ENCODE measurements at regions not wholly inside any gene's neighbourhood (a gene's known extent, or its start where the extent isn't known, plus 50 kb on each side); places are given as distances from the start of the nearest gene placed in this dataset.

DNA sequence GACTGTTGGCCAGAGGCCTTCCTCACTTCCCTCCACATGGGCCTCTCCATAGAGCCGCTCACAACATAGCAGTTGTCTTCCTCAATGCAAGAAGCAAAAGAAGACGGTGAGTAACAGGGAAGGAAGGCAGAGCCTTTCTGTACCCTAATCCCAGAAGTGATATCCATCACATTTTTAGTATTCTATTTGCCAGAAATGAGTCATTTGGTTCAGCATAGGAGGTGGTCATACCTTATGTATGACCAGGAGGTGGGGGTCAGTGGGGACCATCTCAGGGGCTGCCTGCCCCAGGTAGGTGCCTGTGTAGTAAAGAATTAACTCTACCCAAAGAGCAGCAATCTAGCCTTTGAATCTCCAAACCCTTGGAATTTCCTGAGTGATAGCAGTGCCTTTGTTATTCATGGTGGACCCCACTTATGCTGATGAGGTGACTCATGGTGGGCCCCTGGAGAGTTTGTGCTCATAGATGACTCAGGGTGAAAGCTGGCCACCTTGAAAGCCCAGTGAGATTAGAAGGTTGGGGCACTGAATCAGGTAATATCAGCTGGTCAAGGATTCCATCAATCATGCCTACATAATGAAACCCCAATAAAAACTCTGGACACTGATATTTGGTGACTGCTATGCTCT, 323.9 kb upstream of the IGF1R start:
- RAD21 ChIA-PET (ENCODE audit: low non-redundant PET in 1 of 2, low total read pairs in 2 of 2, uncharacterized antibody in 2 of 2, unreplicated experiment in 2 of 2), result no interaction called here
- Histone ChIP-seq H3K4me2 (ENCODE audit: low read length) (no peak overlapping the region), H3K36me3 (ENCODE audit: control insufficient read depth in 1 of 2, insufficient read depth in 2 of 2, low read length in 2 of 2) (no peaks in the 10 kb centered on the region), H3K4me1 (ENCODE audit: control insufficient read depth in 1 of 2, insufficient read depth in 2 of 2, low read length in 2 of 2) (no peaks in the 10 kb centered on the region), H3K79me2 (ENCODE audit: insufficient read depth, low read length) (no peaks in the 10 kb centered on the region), H2AFZ (ENCODE audit: low read depth, low read length, poor library complexity, severe bottlenecking) (no peak overlapping the region), H3K27me3 (ENCODE audit: insufficient read depth, low read length) (peaks cover 5% of the 10 kb centered on the region; the same call in 1 of the 2 replicates), H3K9me3 (ENCODE audit: control insufficient read depth in 1 of 2, insufficient read depth in 1 of 2, low read depth in 1 of 2, low read length in 2 of 2) (no peaks in the 10 kb centered on the region), H3K9ac (ENCODE audit: low read length) (no peak overlapping the region), H3K27ac (ENCODE audit: low read depth, low read length) (no peak overlapping the region), H3K4me3 (replicated peaks in 1 of 2; ENCODE audit: low read depth in 1 of 2, low read length in 2 of 2) (no peak overlapping the region), H4K20me1 (ENCODE audit: insufficient read depth) (no peaks in the 10 kb centered on the region; the same call in 1 of the 2 replicates), H3K9me2 (ENCODE audit: insufficient read depth) (no peaks in the 10 kb centered on the region)
- intact Hi-C loops (cut with micrococcal nuclease), result no loop called here
- ATAC-seq, result no peak
- TF ChIP-seq SIN3A (IDR thresholded peaks at IDR 0.05; ENCODE audit: low read depth) (no peak), JUND (IDR thresholded peaks at IDR 0.05) (no peak)
- DNase-seq (ENCODE audit: low read depth, low spot score), result no peak
- no TSS peak for BruUV-seq (replicated peaks)
- CTCF ChIA-PET, result no interaction called here
- POLR2A ChIA-PET, result no interaction called here

DNA sequence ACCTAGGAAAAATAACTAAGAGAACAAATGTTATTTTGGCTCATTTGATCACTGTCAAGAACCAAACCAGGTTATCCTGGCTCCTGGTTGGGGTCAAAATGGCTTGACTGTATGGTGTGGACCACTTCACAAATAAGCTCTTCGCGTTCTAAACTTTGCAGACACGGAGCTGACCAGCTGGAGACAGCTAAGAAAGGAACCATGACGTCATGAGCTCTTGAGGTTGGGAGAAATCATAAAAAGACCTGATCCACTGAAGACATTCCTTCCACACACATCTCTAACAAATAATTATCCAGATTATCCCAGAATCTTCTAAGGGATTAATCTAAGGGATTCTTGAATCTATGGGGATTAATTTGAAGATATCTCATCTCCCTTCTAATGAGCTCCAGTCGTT, 321.5 kb upstream of the IGF1R start:
- no peaks in the 10 kb centered on the region for H3K79me2 ChIP-seq (ENCODE audit: insufficient read depth, low read length)
- no peak for ATAC-seq
- ChIA-PET CTCF (interaction anchor here (1.7 kb wide), 1 partner anchor 15 kb away, joined by 7 read pairs; no protein-coding TSS in a partner anchor), POLR2A (no interaction called here), RAD21 (ENCODE audit: low non-redundant PET in 1 of 2, low total read pairs in 2 of 2, uncharacterized antibody in 2 of 2, unreplicated experiment in 2 of 2) (no interaction called here)
- no TSS peak for BruUV-seq (replicated peaks)
- no peaks in the 10 kb centered on the region for H3K9me3 ChIP-seq (ENCODE audit: control insufficient read depth in 1 of 2, insufficient read depth in 1 of 2, low read depth in 1 of 2, low read length in 2 of 2)
- H3K9me2 ChIP-seq (ENCODE audit: insufficient read depth), result no peaks in the 10 kb centered on the region
- no peaks in the 10 kb centered on the region for H3K4me1 ChIP-seq (ENCODE audit: control insufficient read depth in 1 of 2, insufficient read depth in 2 of 2, low read length in 2 of 2)
- H3K4me3 ChIP-seq (replicated peaks in 1 of 2; ENCODE audit: low read depth in 1 of 2, low read length in 2 of 2), result no peak overlapping the region
- DNase-seq (ENCODE audit: low read depth, low spot score), result no peak
- H3K27me3 ChIP-seq (ENCODE audit: insufficient read depth, low read length), result peaks cover 2% of the 10 kb centered on the region; the same call in 1 of the 2 replicates
- no peaks in the 10 kb centered on the region; the same call in 1 of the 2 replicates for H4K20me1 ChIP-seq (ENCODE audit: insufficient read depth)
- TF ChIP-seq POLR2A (IDR thresholded peaks at IDR 0.05; ENCODE audit: borderline replicate concordance, extremely low read depth, insufficient read depth, insufficient read length) (no peak), SP1 (IDR thresholded peaks at IDR 0.05; ENCODE audit: low read depth) (no peak), ELF1 (IDR thresholded peaks at IDR 0.05; ENCODE audit: borderline replicate concordance, low read depth) (no peak), POLR2AphosphoS5 (IDR thresholded peaks at IDR 0.05; ENCODE audit: low read depth, low read length) (no peak), EZH2phosphoT487 (IDR thresholded peaks at IDR 0.05; ENCODE audit: borderline replicate concordance) (no peak), SRF (IDR thresholded peaks at IDR 0.05; ENCODE audit: low read depth) (no peak), EGR1 (IDR thresholded peaks at IDR 0.05; ENCODE audit: low read depth) (no peak), ZFX (IDR thresholded peaks at IDR 0.05) (no peak), YY1 (IDR thresholded peaks at IDR 0.05; ENCODE audit: extremely low read depth, insufficient replicate concordance, low read depth, low read length) (no peak), FOSL1 (IDR thresholded peaks at IDR 0.05; ENCODE audit: low read depth) (no peak), EZH2 (IDR thresholded peaks at IDR 0.05) (no peak), ZNF274 (IDR thresholded peaks at IDR 0.05; ENCODE audit: low read depth, low read length) (no peak), JUND (IDR thresholded peaks at IDR 0.05) (no peak)
- TF ChIP-seq, protein P1, sequence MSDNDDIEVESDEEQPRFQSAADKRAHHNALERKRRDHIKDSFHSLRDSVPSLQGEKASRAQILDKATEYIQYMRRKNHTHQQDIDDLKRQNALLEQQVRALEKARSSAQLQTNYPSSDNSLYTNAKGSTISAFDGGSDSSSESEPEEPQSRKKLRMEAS (IDR thresholded peaks at IDR 0.05), result no peak
- TF ChIP-seq, protein P2, sequence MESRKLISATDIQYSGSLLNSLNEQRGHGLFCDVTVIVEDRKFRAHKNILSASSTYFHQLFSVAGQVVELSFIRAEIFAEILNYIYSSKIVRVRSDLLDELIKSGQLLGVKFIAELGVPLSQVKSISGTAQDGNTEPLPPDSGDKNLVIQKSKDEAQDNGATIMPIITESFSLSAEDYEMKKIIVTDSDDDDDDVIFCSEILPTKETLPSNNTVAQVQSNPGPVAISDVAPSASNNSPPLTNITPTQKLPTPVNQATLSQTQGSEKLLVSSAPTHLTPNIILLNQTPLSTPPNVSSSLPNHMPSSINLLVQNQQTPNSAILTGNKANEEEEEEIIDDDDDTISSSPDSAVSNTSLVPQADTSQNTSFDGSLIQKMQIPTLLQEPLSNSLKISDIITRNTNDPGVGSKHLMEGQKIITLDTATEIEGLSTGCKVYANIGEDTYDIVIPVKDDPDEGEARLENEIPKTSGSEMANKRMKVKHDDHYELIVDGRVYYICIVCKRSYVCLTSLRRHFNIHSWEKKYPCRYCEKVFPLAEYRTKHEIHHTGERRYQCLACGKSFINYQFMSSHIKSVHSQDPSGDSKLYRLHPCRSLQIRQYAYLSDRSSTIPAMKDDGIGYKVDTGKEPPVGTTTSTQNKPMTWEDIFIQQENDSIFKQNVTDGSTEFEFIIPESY (IDR thresholded peaks at IDR 0.05; ENCODE audit: extremely low read depth, insufficient replicate concordance, low read length), result no peak
- TF ChIP-seq, protein P3, sequence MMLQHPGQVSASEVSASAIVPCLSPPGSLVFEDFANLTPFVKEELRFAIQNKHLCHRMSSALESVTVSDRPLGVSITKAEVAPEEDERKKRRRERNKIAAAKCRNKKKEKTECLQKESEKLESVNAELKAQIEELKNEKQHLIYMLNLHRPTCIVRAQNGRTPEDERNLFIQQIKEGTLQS (IDR thresholded peaks at IDR 0.05), result no peak
- intact Hi-C loops (cut with micrococcal nuclease), result no loop called here
- H3K27ac ChIP-seq (ENCODE audit: low read depth, low read length), result no peak overlapping the region
- H3K36me3 ChIP-seq (ENCODE audit: control insufficient read depth in 1 of 2, insufficient read depth in 2 of 2, low read length in 2 of 2), result no peaks in the 10 kb centered on the region
- no peak overlapping the region for H3K9ac ChIP-seq (ENCODE audit: low read length)
- H3K4me2 ChIP-seq (ENCODE audit: low read length), result no peak overlapping the region
- H2AFZ ChIP-seq (ENCODE audit: low read depth, low read length, poor library complexity, severe bottlenecking), result no peak overlapping the region
